HG03196 (cell line): ENCODE measurements at regions not wholly inside any gene's neighbourhood (a gene's known extent, or its start where the extent isn't known, plus 50 kb on each side); places are given as distances from the start of the nearest gene placed in this dataset.
"Not testable (repeated sequence)": the region's sequence is repeated elsewhere in the genome, so short reads cannot be mapped to it uniquely, and the experiment has no call there.

ENCODE experiments used
- ATAC-seq: cut with Tn5 transposase; IDR thresholded peaks from one replicate; pipeline ENCODE4 v1.9.1; 2021; ENCODE audit not compliant: unreplicated experiment

- ATAC-seq = no peak
Measured at GRCh38 chr4:14340321-14340720, 662.0 kb upstream of the CPEB2 start.

DNA sequence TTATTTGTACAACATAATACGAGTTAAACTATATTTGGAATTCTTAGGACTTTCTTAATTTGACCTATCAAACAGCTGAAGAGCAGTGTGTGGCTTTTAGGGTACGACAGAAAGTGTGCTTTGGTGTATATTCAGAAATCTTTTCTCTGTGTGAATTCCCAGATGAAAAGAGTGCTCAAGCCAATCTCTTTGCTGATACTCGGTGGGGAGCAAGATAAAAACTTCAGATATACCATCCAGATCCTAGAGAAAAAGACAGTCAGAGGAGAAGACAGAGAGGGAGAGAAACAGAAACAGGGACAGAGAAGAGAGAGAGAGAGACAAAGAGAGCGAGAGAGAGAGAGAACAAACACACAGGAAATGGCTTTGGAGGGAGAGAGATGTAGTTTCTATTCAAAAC, 658.3 kb upstream of the CPEB2 start:
- no peak for ATAC-seq

DNA sequence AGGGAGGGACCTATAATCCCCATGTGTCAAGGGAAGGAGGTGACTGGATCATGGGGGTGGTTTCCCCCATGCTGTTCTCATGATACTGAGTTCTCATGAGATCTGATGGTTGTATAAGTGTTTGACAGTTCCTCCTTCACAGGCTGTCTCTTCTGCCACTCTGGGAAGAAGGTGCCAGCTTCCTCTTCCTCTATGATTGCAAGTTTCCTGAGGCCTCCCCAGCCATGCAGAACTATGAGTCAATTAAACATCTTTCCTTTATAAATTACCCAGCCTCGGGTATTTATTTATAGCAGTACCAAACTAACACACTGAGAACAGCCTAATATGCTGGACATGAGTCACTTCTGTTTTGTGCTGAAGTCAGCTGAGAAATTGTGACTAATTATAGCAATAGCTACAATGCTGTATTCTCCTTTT, 656.9 kb upstream of the CPEB2 start:
- no peak for ATAC-seq

GRCh38 chr4:14347526-14347925, 654.8 kb upstream of the CPEB2 start:
- no peak for ATAC-seq

GRCh38 chr4:14348506-14348905, 653.8 kb upstream of the CPEB2 start:
- ATAC-seq = no peak

- not testable (repeated sequence) for ATAC-seq
Measured at GRCh38 chr4:14358544-14359160, 643.6 kb upstream of the CPEB2 start.

DNA sequence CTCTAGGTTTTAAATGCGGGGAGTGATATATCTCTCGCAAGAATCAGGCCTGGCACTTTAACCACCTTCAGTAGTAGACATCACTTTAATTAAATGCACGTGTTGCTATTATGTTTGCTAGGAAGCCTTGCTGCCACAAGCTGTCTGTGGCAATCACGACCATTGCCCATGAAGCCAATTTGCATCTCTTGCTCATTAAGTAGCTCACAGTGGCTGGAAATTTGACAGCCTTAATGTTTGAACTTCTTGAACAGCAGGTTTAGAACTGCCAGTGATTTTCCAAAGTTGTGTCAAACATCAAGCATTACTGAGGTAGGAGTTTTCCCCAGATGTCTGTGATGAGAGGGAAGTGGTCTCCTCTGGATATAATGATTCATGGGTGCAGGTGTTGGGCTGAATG, 642.3 kb upstream of the CPEB2 start:
- no peak for ATAC-seq

GRCh38 chr4:14361084-14361483, 641.2 kb upstream of the CPEB2 start:
- ATAC-seq = no peak

GRCh38 chr4:14362385-14362784, 639.9 kb upstream of the CPEB2 start:
- no peak for ATAC-seq

- ATAC-seq = no peak
Measured at GRCh38 chr4:14364953-14365536, 637.2 kb upstream of the CPEB2 start.

DNA sequence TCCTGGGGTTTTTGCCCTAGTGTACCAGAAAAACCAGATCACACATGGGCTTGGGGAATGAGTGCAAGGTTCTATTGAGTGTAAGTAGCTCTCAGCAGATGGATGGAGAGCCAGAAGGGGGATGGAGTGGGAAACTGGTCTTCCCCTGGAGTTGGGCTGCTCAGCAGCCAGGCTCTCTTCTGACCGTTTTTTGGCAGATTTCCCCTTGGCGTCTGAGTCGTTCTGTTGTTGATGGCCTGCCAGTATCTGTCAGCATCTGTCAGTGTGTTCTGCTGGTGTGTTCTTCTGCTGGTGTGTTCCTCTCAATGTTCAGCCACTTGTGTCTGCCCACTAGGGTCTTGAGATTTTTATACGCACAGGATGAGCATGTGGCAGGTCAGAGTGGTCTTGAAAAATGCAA, 633.9 kb upstream of the CPEB2 start:
- ATAC-seq = no peak

DNA sequence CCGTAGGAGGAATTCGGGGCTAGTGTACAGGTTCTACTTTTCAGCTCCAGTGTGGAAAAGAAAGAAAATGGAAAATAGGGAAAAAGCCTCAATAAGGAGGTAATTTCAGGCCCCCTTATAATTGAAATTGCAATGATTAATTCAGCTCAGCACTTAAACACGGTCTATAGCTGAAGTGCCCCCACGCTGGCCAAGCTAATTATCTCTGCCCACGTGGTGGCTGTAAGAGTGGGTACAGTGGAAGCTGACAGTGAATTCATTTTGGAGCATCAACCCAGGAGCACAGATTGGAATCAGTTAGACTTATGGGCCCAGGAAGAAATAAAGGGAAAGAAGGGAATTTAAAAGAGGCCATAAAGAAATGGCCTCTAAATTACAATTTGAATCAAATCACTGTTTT, 631.1 kb upstream of the CPEB2 start:
- no peak for ATAC-seq

- no peak for ATAC-seq
Measured at GRCh38 chr4:14375816-14376215, 626.5 kb upstream of the CPEB2 start.

DNA sequence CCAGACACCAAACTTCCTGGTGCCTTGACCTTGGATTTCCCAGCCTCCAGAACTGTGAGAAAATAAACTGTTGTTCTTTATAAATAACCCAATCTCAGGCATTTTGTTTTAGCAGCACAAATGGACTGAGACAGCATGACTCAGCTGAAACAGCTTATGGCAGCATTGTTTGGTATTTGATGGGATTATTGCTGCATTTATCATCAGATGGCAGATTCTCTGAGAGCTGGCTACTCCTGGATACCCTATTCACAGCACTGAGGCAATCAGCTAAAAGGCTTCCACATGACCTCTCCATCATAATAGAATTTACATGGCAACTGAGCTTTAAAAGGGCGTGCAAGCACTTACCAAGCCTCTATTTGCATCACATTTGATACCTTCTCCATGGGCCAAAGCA, 623.1 kb upstream of the CPEB2 start:
- no peak for ATAC-seq

DNA sequence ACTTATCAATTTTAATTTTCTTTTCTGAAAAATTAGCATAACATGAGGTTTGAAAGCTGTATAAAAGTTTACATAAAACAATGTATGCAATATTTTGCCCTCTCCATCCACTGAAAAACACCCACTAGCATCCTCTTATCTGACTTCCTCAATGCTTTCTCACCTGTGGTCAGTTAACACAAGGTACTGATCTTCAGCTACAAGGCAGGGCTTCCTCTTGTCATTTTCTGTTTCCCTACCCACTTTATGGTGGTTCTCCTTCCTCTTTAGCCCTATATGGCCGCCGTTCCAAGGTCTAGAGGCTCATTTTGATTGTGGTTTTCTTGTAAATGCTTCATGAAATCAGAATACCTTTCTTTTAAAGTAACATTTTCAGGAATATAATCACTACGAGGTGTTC, 618.6 kb upstream of the CPEB2 start:
- ATAC-seq = no peak

GRCh38 chr4:14384824-14385223, 617.5 kb upstream of the CPEB2 start:
- no peak for ATAC-seq

DNA sequence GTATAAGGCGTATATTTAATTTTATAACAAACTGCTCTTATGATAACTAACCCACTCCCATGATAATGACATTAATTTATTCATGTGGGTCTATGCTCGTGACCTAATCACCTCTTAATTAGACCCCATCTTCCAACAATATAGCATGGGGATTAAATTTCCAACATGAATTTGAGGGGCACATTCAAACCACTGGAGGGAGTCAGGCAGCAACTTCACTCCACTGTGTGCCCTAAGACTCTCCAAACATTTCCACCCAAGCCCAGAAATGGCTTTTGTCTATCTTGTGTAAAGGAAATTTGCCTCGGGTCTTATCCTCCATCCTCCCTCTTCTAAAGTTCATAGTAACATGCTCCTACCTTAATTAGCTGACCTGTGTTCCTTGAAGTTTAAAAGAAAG, 616.1 kb upstream of the CPEB2 start:
- no peak for ATAC-seq

GRCh38 chr4:14387647-14388046, 614.6 kb upstream of the CPEB2 start:
- ATAC-seq = no peak

DNA sequence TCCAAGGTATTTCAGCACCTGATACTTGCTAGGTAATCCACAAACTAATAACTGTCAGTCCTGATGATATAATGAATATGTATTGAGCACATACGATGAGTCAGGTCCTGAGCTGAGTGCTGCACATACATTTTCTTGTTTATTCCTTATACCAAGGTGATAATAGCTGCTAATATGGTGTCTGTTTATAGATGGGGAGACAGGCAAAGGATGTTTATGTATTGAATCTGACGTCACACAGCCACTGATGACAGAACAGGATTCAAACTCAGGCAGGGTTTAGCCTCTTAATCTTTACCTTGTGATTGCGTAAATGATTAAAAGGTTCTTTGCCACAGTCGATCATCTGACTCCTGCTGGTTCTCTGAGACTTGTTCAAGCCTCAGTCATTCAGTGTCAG, 609.9 kb upstream of the CPEB2 start:
- ATAC-seq = no peak

- ATAC-seq = no peak
Measured at GRCh38 chr4:14396183-14396582, 606.1 kb upstream of the CPEB2 start.

DNA sequence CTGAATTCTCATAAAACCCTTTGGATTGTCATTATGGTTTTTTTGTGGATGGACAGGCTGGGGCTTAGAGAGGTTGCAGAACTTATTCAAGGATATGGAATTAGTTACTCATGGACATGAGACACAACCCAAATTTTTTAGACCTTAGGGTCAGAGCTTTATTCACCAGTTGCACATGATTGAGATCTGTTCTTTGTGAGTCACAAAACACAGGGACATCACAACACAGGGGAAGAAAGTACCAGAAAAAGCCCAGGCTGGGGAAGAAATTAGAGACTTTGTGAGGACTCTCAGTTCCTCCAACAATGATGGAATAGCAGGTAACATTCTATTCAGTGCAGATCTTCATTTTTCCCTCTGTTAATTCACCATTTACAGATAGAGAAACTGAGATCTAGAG, 602.4 kb upstream of the CPEB2 start:
- ATAC-seq = no peak

DNA sequence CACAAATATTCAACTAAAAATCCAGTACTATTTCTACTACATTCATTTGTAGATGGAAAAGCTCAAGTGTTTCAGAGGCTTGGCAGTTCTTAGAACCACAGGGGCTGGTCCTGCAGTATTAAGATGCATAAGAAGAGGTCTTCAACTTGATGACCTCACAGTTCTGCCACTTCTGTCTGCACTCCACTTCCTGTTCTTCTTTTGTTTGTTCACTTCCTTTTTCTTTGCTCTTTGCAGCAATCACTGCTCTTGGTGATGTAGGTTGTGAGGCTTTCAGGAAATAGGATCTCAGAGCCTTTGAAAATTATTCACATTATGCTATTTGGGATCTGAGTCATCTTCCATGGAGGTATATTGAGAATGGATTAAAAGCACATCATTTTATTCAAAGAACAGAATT, 602.0 kb upstream of the CPEB2 start:
- no peak for ATAC-seq

DNA sequence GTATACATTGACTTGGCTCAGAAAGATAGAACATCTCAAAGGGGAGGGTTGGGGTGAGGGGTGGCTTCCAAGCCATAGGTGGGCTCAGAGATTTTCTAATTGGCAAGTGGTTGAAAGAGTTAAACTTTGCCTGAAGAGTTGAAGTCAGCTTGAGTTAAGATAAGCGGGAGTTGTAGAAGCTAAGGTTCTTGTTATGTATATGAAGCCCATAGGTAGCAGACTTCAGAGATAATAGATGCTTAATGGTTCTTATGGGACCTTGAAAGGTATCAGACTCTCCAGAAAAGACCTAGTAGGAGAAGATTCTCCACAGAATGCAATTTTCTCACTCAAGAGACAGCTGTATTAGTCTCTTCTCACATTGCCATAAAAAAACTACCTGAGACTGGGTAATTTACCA, 599.1 kb upstream of the CPEB2 start:
- no peak for ATAC-seq
